ENCODE measurements at regions not wholly inside any gene's neighbourhood (a gene's known extent, or its start where the extent isn't known, plus 50 kb on each side); places are given as distances from the start of the nearest gene placed in this dataset.
A peak's percentile ranks its signal among the peaks of the same experiment; 100 is the strongest.

DNA sequence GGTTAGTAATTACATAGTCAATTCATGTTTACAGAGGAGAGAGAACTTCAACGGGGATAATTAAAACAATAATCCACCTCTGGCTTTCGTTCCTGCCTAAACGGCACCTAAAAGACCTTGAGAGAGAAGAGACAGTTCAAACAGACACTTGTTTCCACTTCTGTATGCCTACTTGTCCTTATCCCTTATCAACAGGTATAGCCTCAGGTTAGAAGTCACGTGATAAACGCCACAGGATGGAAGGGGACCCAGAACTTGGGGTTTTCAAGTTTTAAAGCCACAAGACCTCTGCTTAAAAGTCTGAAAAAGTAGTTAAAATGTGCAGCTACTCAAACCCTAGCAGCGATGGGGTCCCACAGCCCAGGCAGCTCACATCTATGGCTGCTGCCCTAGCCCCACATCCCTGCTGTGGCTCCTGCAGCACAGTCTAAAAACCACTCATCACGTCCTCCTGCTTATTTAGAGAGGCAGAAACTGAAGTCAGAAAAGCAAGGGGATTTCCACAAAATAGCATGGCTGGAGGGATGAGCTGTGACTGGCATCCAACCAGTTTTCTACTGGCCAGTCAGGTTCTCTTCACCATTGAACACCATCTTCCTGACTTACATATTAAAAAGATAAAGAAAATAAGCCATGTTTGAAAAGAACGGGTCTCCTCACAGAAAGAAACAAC lies 51.2 kb upstream of the SEC16B start:
- no TSS peak for BruUV-seq (replicated peaks)
- CTCF ChIA-PET (ENCODE audit: low intra/inter-chr PET ratio), result no interaction called here
- POLR2A ChIA-PET, result interaction anchor here (1.1 kb wide), 1 partner anchor 24 kb away, joined by 3 read pairs; no protein-coding TSS in a partner anchor
- Histone ChIP-seq H3K4me1 (replicated peaks in 1 of 2; ENCODE audit: control insufficient read depth in 2 of 2, insufficient read depth in 2 of 2, low read length in 2 of 2) (no peaks in the 10 kb centered on the region), H3K36me3 (ENCODE audit: control insufficient read depth, insufficient read depth, low read length) (no peaks in the 10 kb centered on the region), H3K9me1 (ENCODE audit: control insufficient read depth, insufficient read depth, low read length) (no peaks in the 10 kb centered on the region), H3K9ac (ENCODE audit: insufficient read depth in 1 of 2, low read depth in 2 of 2, low read length in 2 of 2) (no peak overlapping the region), H3K4me2 (ENCODE audit: insufficient read depth, low read length) (no peak overlapping the region), H3K79me2 (ENCODE audit: control insufficient read depth, insufficient read depth, low read length) (no peaks in the 10 kb centered on the region), H2AFZ (ENCODE audit: low read depth, low read length) (no peak overlapping the region), H4K20me1 (replicated peaks; ENCODE audit: control insufficient read depth, insufficient read depth, low read length) (no peaks in the 10 kb centered on the region), H3K27ac (ENCODE audit: extremely low read depth, low read depth, low read length) (no peak overlapping the region), H3K4me3 (no peak overlapping the region), H3K27me3 (ENCODE audit: control insufficient read depth in 2 of 2, insufficient read depth in 2 of 2, low read length in 2 of 2) (no peaks in the 10 kb centered on the region), H3K9me3 (replicated peaks; ENCODE audit: control insufficient read depth, insufficient read depth, low read depth, low read length) (no peaks in the 10 kb centered on the region)
- 1% methylated on average over 8 of the region's 8 CpGs for WGBS (ENCODE audit: insufficient coverage, low coverage, missing lambda C conversion rate)
- TF ChIP-seq, protein P1, sequence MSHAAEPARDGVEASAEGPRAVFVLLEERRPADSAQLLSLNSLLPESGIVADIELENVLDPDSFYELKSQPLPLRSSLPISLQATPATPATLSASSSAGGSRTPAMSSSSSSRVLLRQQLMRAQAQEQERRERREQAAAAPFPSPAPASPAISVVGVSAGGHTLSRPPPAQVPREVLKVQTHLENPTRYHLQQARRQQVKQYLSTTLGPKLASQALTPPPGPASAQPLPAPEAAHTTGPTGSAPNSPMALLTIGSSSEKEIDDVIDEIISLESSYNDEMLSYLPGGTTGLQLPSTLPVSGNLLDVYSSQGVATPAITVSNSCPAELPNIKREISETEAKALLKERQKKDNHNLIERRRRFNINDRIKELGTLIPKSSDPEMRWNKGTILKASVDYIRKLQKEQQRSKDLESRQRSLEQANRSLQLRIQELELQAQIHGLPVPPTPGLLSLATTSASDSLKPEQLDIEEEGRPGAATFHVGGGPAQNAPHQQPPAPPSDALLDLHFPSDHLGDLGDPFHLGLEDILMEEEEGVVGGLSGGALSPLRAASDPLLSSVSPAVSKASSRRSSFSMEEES (CRISPR knock-in tag; IDR thresholded peaks at IDR 0.05), result peak; percentile 85
- TF ChIP-seq, protein P2, sequence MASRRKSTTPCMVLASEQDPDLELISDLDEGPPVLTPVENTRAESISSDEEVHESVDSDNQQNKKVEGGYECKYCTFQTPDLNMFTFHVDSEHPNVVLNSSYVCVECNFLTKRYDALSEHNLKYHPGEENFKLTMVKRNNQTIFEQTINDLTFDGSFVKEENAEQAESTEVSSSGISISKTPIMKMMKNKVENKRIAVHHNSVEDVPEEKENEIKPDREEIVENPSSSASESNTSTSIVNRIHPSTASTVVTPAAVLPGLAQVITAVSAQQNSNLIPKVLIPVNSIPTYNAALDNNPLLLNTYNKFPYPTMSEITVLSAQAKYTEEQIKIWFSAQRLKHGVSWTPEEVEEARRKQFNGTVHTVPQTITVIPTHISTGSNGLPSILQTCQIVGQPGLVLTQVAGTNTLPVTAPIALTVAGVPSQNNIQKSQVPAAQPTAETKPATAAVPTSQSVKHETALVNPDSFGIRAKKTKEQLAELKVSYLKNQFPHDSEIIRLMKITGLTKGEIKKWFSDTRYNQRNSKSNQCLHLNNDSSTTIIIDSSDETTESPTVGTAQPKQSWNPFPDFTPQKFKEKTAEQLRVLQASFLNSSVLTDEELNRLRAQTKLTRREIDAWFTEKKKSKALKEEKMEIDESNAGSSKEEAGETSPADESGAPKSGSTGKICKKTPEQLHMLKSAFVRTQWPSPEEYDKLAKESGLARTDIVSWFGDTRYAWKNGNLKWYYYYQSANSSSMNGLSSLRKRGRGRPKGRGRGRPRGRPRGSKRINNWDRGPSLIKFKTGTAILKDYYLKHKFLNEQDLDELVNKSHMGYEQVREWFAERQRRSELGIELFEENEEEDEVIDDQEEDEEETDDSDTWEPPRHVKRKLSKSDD (conservative IDR thresholded peaks at IDR 0.05; ENCODE audit: low read length), result no peak
- no peak for ATAC-seq
- no peak for FAIRE-seq
- intact Hi-C loops (cut with micrococcal nuclease), result no loop called here
- no peak for DNase-seq (ENCODE audit: extremely low read depth in 1 of 4, low spot score in 3 of 4)
- in situ Hi-C loops (cut with MboI), result no loop called here
